Mesenchymal stem cell (in vitro differentiated cells and primary cell): ENCODE measurements at regions not wholly inside any gene's neighbourhood (a gene's known extent, or its start where the extent isn't known, plus 50 kb on each side); places are given as distances from the start of the nearest gene placed in this dataset.
A peak's percentile ranks its signal among the peaks of the same experiment; 100 is the strongest.

ENCODE experiments used
- DNase-seq: peaks from one replicate; pipeline ENCODE4 v3.0.0-alpha.2; 2013
- H2AFZ ChIP-seq: one replicate; pipeline ENCODE4 v1.6.1; 2013; ENCODE audit warnings: low read depth, mild to moderate bottlenecking, control low read depth, inconsistent platforms, low read length, moderate library complexity
- H2AK5ac ChIP-seq: 2 replicates; pipeline ENCODE4 v1.6.1; 2013; ENCODE audit warnings: low read length, moderate library complexity, mild to moderate bottlenecking, inconsistent platforms; ENCODE audit not compliant: severe bottlenecking
- H2BK120ac ChIP-seq: one replicate; pipeline ENCODE4 v1.6.1; 2013; ENCODE audit warnings: low read depth, mild to moderate bottlenecking, inconsistent platforms, low read length, moderate library complexity
- H2BK12ac ChIP-seq, 2 experiments: one replicate each; pipeline ENCODE4 v1.6.1; 2013; ENCODE audit warnings: inconsistent platforms in 2 of 2, low read length in 2 of 2, mild to moderate bottlenecking in 2 of 2, moderate library complexity in 2 of 2, control low read depth in 1 of 2
- H2BK15ac ChIP-seq: one replicate; pipeline ENCODE4 v1.6.1; 2013; ENCODE audit warnings: mild to moderate bottlenecking, low read depth, inconsistent platforms; ENCODE audit not compliant: poor library complexity, severe bottlenecking
- H2BK5ac ChIP-seq: 2 replicates; pipeline ENCODE4 v1.6.1; 2013; ENCODE audit warnings: low read depth, mild to moderate bottlenecking, low read length, control low read depth, inconsistent platforms; ENCODE audit not compliant: poor library complexity, severe bottlenecking
- H3K14ac ChIP-seq, 2 experiments: one replicate each; pipeline ENCODE4 v1.6.1; 2013; ENCODE audit warnings: inconsistent platforms in 2 of 2, low read length in 2 of 2, control low read depth in 1 of 2, mild to moderate bottlenecking in 1 of 2, moderate library complexity in 1 of 2
- H3K18ac ChIP-seq, 2 experiments: one replicate each; pipeline ENCODE4 v1.6.1; 2013; ENCODE audit warnings: inconsistent platforms in 2 of 2, low read length in 2 of 2, control low read depth in 1 of 2, low read depth in 1 of 2, mild to moderate bottlenecking in 1 of 2
- H3K23ac ChIP-seq, 2 experiments: one replicate each; pipeline ENCODE4 v1.6.1; 2013; ENCODE audit warnings: inconsistent platforms in 2 of 2, low read length in 2 of 2, mild to moderate bottlenecking in 2 of 2, moderate library complexity in 2 of 2, control low read depth in 1 of 2
- H3K27ac ChIP-seq: 2 replicates; pipeline ENCODE4 v1.5.1; 2013; ENCODE audit warnings: mild to moderate bottlenecking, moderate library complexity, low read length, control low read depth, inconsistent platforms; ENCODE audit not compliant: poor library complexity, severe bottlenecking
- H3K27me3 ChIP-seq, 2 experiments: 2 replicates each; pipeline versions ENCODE4 v1.6.1 to v1.7.0; 2013; ENCODE audit warnings: low read length in 2 of 2, mild to moderate bottlenecking in 2 of 2, moderate library complexity in 2 of 2, control low read depth in 1 of 2, inconsistent platforms in 1 of 2; ENCODE audit not compliant: control insufficient read depth in 1 of 2, insufficient read depth in 1 of 2
- H3K36me3 ChIP-seq, 2 experiments: 2 replicates each; pipeline versions ENCODE4 v1.6.1 to v1.7.0; 2013; ENCODE audit warnings: low read length in 2 of 2, control low read depth in 1 of 2, inconsistent platforms in 1 of 2, low read depth in 1 of 2, mild to moderate bottlenecking in 1 of 2; ENCODE audit not compliant: insufficient read depth in 2 of 2, control insufficient read depth in 1 of 2
- H3K4ac ChIP-seq, 2 experiments: one replicate each; pipeline ENCODE4 v1.6.1; 2013; ENCODE audit warnings: inconsistent platforms in 2 of 2, low read length in 2 of 2, mild to moderate bottlenecking in 2 of 2, moderate library complexity in 2 of 2, control low read depth in 1 of 2, low read depth in 1 of 2
- H3K4me1 ChIP-seq: 2 replicates; pipeline ENCODE4 v1.6.1; 2013; ENCODE audit warnings: low read depth, low read length, control low read depth; ENCODE audit not compliant: control insufficient read depth, insufficient read depth
- H3K4me2 ChIP-seq: 2 replicates; pipeline ENCODE4 v1.6.1; 2013; ENCODE audit warnings: low read length, mild to moderate bottlenecking, inconsistent platforms; ENCODE audit not compliant: poor library complexity, severe bottlenecking
- H3K4me3 ChIP-seq, 2 experiments: 2 replicates each; pipeline versions ENCODE4 v1.5.1 to v1.7.0; 2013; ENCODE audit warnings: low read length in 2 of 2, mild to moderate bottlenecking in 2 of 2, control low read depth in 1 of 2, low read depth in 1 of 2; ENCODE audit not compliant: insufficient read depth in 1 of 2
- H3K79me1 ChIP-seq: replicated peaks from 2 replicates; pipeline ENCODE4 v1.6.1; 2013; ENCODE audit warnings: mild to moderate bottlenecking, control low read depth, low read length, inconsistent platforms; ENCODE audit not compliant: poor library complexity, severe bottlenecking
- H3K9ac ChIP-seq: 2 replicates; pipeline ENCODE4 v1.7.0; 2013; ENCODE audit warnings: mild to moderate bottlenecking, low read length, moderate library complexity
- H3K9me3 ChIP-seq: 2 replicates; pipeline ENCODE4 v1.7.0; 2013; ENCODE audit warnings: mild to moderate bottlenecking, low read length; ENCODE audit not compliant: control insufficient read depth
- H4K8ac ChIP-seq: one replicate; pipeline ENCODE4 v1.6.1; 2013; ENCODE audit warnings: inconsistent platforms, mild to moderate bottlenecking, low read length, moderate library complexity
- H4K91ac ChIP-seq: one replicate; pipeline ENCODE4 v1.6.1; 2013; ENCODE audit warnings: mild to moderate bottlenecking, low read length, inconsistent platforms
- WGBS: methylation state at CpG from one replicate; pipeline ENCODE4 v1.1.7; 2013; ENCODE audit warnings: mixed read lengths; 5-methylcytosine and 5-hydroxymethylcytosine counted together

- Histone ChIP-seq H3K36me3 (no peaks in the 10 kb centered on the region), H3K4me3 (no peak overlapping the region), H2BK5ac (no peak overlapping the region), H3K14ac (no peak overlapping the region), H2BK12ac (no peak overlapping the region), H3K18ac (no peak overlapping the region), H3K4me1 (no peaks in the 10 kb centered on the region), H3K27me3 (no peaks in the 10 kb centered on the region), H3K9me3 (no peaks in the 10 kb centered on the region), H3K23ac (no peak overlapping the region), H3K79me1 (no peaks in the 10 kb centered on the region), H3K4ac (no peak overlapping the region), H2AK5ac (no peak overlapping the region), H4K91ac (no peak overlapping the region), H3K27ac (no peak overlapping the region), H2BK120ac (no peak overlapping the region), H3K9ac (no peak overlapping the region), H4K8ac (no peak overlapping the region), H3K4me2 (no peak overlapping the region), H2AFZ (no peak overlapping the region), H2BK15ac (no peak overlapping the region)
- 98% methylated on average over 2 of the region's 3 CpGs for WGBS
- DNase-seq: no peak
These were observed 564.0 kb upstream of the MEF2C start for GRCh38 chr5:89447027-89447426.

GRCh38 chr5:89445106-89445745 lies 562.2 kb upstream of the MEF2C start:
- Histone ChIP-seq H3K9me3 (no peaks in the 10 kb centered on the region), H4K91ac (no peak overlapping the region), H3K9ac (no peak overlapping the region), H3K27me3 (no peaks in the 10 kb centered on the region), H3K27ac (no peak overlapping the region), H3K4ac (no peak overlapping the region), H3K36me3 (no peaks in the 10 kb centered on the region), H3K79me1 (no peaks in the 10 kb centered on the region), H2BK5ac (no peak overlapping the region), H3K4me2 (no peak overlapping the region), H3K18ac (no peak overlapping the region), H3K4me1 (no peaks in the 10 kb centered on the region), H3K23ac (peak overlapping the region in 1 of 2 experiments; percentile 78), H3K14ac (no peak overlapping the region), H2BK12ac (no peak overlapping the region), H3K4me3 (no peak overlapping the region), H2AFZ (no peak overlapping the region), H2AK5ac (no peak overlapping the region), H4K8ac (no peak overlapping the region), H2BK120ac (no peak overlapping the region), H2BK15ac (no peak overlapping the region)
- DNase-seq: no peak
- 90% methylated on average over 4 of the region's 5 CpGs for WGBS

DNA sequence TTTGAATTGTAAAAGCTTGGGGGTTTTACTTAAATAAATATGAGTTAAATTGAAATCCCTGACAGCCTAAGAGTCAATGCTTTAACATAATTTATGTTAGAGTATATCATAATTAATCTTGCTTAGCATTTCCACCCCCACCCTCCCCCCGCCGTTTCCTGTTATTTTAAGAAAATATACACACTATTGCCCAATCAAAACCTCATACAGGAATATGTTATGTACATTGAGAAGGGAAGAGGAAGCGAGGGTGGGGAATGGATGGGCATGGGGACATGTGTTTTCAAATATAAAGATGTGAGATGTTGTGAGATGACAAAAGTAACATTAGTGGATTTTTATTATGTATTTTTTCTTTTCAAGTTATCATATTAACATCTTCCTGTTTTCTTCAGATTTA lies 561.1 kb upstream of the MEF2C start:
- WGBS: no CpG with 5 or more reads among the region's 3 CpGs
- H2BK12ac ChIP-seq: no peak overlapping the region
- no peak overlapping the region for H3K14ac ChIP-seq
- no peak for DNase-seq
- no peak overlapping the region for H4K91ac ChIP-seq
- no peak overlapping the region for H3K18ac ChIP-seq
- H3K27ac ChIP-seq: no peak overlapping the region
- H2BK15ac ChIP-seq: no peak overlapping the region
- no peak overlapping the region for H3K4me3 ChIP-seq
- no peaks in the 10 kb centered on the region for H3K4me1 ChIP-seq
- H2BK5ac ChIP-seq: no peak overlapping the region
- H3K79me1 ChIP-seq: no peaks in the 10 kb centered on the region
- H3K9ac ChIP-seq: no peak overlapping the region
- H3K36me3 ChIP-seq: no peaks in the 10 kb centered on the region
- no peak overlapping the region for H2BK120ac ChIP-seq
- H3K4me2 ChIP-seq: no peak overlapping the region
- no peak overlapping the region for H4K8ac ChIP-seq
- no peaks in the 10 kb centered on the region for H3K9me3 ChIP-seq
- no peak overlapping the region for H2AK5ac ChIP-seq
- H3K27me3 ChIP-seq: no peaks in the 10 kb centered on the region
- no peak overlapping the region for H2AFZ ChIP-seq
- H3K4ac ChIP-seq: no peak overlapping the region
- H3K23ac ChIP-seq: no peak overlapping the region

DNA sequence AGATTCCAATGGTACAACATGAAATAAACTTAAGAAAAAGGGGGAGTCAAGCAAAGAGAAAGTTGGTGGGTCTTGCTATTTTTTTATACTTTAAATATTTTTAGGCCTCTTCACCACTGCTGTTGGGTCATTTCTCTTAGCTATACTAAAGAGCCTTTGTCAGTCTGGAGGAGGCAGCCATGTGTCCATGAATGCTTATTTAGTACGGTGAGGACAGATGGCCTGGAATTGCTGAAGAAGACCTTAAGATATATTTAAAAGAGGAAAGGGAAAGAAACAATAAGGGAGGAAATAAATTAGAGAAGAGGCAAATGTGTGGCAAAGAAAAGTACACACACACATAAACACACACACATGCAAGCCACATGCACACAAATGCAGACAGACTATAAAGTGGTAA lies 560.5 kb upstream of the MEF2C start:
- H4K8ac ChIP-seq: no peak overlapping the region
- no peak overlapping the region for H3K27ac ChIP-seq
- no peak for DNase-seq
- H3K4me2 ChIP-seq: no peak overlapping the region
- no peak overlapping the region for H3K4ac ChIP-seq
- no peaks in the 10 kb centered on the region for H3K4me1 ChIP-seq
- H3K36me3 ChIP-seq: no peaks in the 10 kb centered on the region
- no peak overlapping the region for H3K4me3 ChIP-seq
- no peaks in the 10 kb centered on the region for H3K79me1 ChIP-seq
- no peak overlapping the region for H3K18ac ChIP-seq
- no peak overlapping the region for H3K23ac ChIP-seq
- H4K91ac ChIP-seq: no peak overlapping the region
- no peaks in the 10 kb centered on the region for H3K9me3 ChIP-seq
- no peak overlapping the region for H3K14ac ChIP-seq
- H2AK5ac ChIP-seq: no peak overlapping the region
- WGBS: 44% methylated on average over 1 of the region's 1 CpG
- no peak overlapping the region for H2AFZ ChIP-seq
- H2BK5ac ChIP-seq: no peak overlapping the region
- no peak overlapping the region for H2BK12ac ChIP-seq
- no peak overlapping the region for H2BK120ac ChIP-seq
- H2BK15ac ChIP-seq: no peak overlapping the region
- no peaks in the 10 kb centered on the region for H3K27me3 ChIP-seq
- H3K9ac ChIP-seq: no peak overlapping the region
